ENCODE measurements at regions not wholly inside any gene's neighbourhood (a gene's known extent, or its start where the extent isn't known, plus 50 kb on each side); places are given as distances from the start of the nearest gene placed in this dataset.

GRCh38 chr4:180578175-180578574, 1665.0 kb upstream of the TENM3 start:
- DNase-seq (ENCODE audit: low spot score), result no peak

- DNase-seq (ENCODE audit: low spot score), result no peak
These were observed 1662.1 kb upstream of the TENM3 start for GRCh38 chr4:180581061-180581460.

- DNase-seq (ENCODE audit: low spot score), result no peak
These were observed 1655.8 kb upstream of the TENM3 start for GRCh38 chr4:180587379-180587778.

- DNase-seq (ENCODE audit: low spot score), result no peak
These were observed 1653.6 kb upstream of the TENM3 start for GRCh38 chr4:180589575-180589974.

GRCh38 chr4:180596888-180597483, 1646.2 kb upstream of the TENM3 start:
- DNase-seq (ENCODE audit: low spot score), result no peak

GRCh38 chr4:180598281-180598680, 1644.9 kb upstream of the TENM3 start:
- DNase-seq (ENCODE audit: low spot score), result no peak

- DNase-seq (ENCODE audit: low spot score), result no peak
These were observed 1639.4 kb upstream of the TENM3 start for GRCh38 chr4:180603791-180604190.

GRCh38 chr4:180610324-180610723, 1632.9 kb upstream of the TENM3 start:
- DNase-seq (ENCODE audit: low spot score), result no peak

GRCh38 chr4:180615746-180616145, 1627.5 kb upstream of the TENM3 start:
- DNase-seq (ENCODE audit: low spot score), result no peak

GRCh38 chr4:180617196-180617595, 1626.0 kb upstream of the TENM3 start:
- DNase-seq (ENCODE audit: low spot score), result no peak

- DNase-seq (ENCODE audit: low spot score), result no peak
These were observed 1624.8 kb upstream of the TENM3 start for GRCh38 chr4:180618396-180618795.

GRCh38 chr4:180619440-180619839, 1623.8 kb upstream of the TENM3 start:
- no peak for DNase-seq (ENCODE audit: low spot score)

GRCh38 chr4:180622254-180622653, 1620.9 kb upstream of the TENM3 start:
- DNase-seq (ENCODE audit: low spot score), result no peak

GRCh38 chr4:180625653-180626052, 1617.5 kb upstream of the TENM3 start:
- no peak for DNase-seq (ENCODE audit: low spot score)

GRCh38 chr4:180630012-180630665, 1613.1 kb upstream of the TENM3 start:
- DNase-seq (ENCODE audit: low spot score), result no peak

GRCh38 chr4:180634306-180634705, 1608.9 kb upstream of the TENM3 start:
- no peak for DNase-seq (ENCODE audit: low spot score)

- no peak for DNase-seq (ENCODE audit: low spot score)
These were observed 1607.9 kb upstream of the TENM3 start for GRCh38 chr4:180635281-180635680.

GRCh38 chr4:180636696-180637404, 1606.4 kb upstream of the TENM3 start:
- no peak for DNase-seq (ENCODE audit: low spot score)

GRCh38 chr4:180637616-180638015, 1605.6 kb upstream of the TENM3 start:
- no peak for DNase-seq (ENCODE audit: low spot score)

GRCh38 chr4:180640193-180640592, 1603.0 kb upstream of the TENM3 start:
- no peak for DNase-seq (ENCODE audit: low spot score)

- no peak for DNase-seq (ENCODE audit: low spot score)
These were observed 1601.7 kb upstream of the TENM3 start for GRCh38 chr4:180641495-180641894.

GRCh38 chr4:180642732-180643131, 1600.5 kb upstream of the TENM3 start:
- no peak for DNase-seq (ENCODE audit: low spot score)

GRCh38 chr4:180650273-180650672, 1592.9 kb upstream of the TENM3 start:
- no peak for DNase-seq (ENCODE audit: low spot score)
